HG03103 (cell line): ENCODE measurements at regions not wholly inside any gene's neighbourhood (a gene's known extent, or its start where the extent isn't known, plus 50 kb on each side); places are given as distances from the start of the nearest gene placed in this dataset.

ENCODE experiments used
- ATAC-seq: cut with Tn5 transposase; IDR thresholded peaks from one replicate; pipeline ENCODE4 v1.9.1; 2021; ENCODE audit warnings: low read depth; ENCODE audit not compliant: unreplicated experiment

- ATAC-seq = no peak
Observed at GRCh38 chr9:80957801-80958200, 731.5 kb downstream of the TLE1 start.

- ATAC-seq = no peak
Observed at GRCh38 chr9:80954521-80954920, 734.8 kb downstream of the TLE1 start.

GRCh38 chr9:80952363-80952922 lies 736.9 kb downstream of the TLE1 start:
- ATAC-seq = no peak

- ATAC-seq = no peak
Observed at GRCh38 chr9:80951675-80952074, 737.7 kb downstream of the TLE1 start.

- ATAC-seq = no peak
Observed at GRCh38 chr9:80948876-80949275, 740.5 kb downstream of the TLE1 start.

- no peak for ATAC-seq
Observed at GRCh38 chr9:80948066-80948465, 741.3 kb downstream of the TLE1 start.

- ATAC-seq = no peak
Observed at GRCh38 chr9:80946496-80947170, 742.7 kb downstream of the TLE1 start.

- ATAC-seq = no peak
Observed at GRCh38 chr9:80945436-80945835, 743.9 kb downstream of the TLE1 start.

GRCh38 chr9:80937645-80938044 lies 751.7 kb downstream of the TLE1 start:
- no peak for ATAC-seq

- ATAC-seq = no peak
Observed at GRCh38 chr9:80934095-80934494, 755.3 kb downstream of the TLE1 start.

- ATAC-seq = no peak
Observed at GRCh38 chr9:80932947-80933780, 756.2 kb downstream of the TLE1 start.

- ATAC-seq = no peak
Observed at GRCh38 chr9:80932181-80932580, 757.2 kb downstream of the TLE1 start.

- no peak for ATAC-seq
Observed at GRCh38 chr9:80931163-80931562, 758.2 kb downstream of the TLE1 start.

- no peak for ATAC-seq
Observed at GRCh38 chr9:80928697-80929096, 760.6 kb downstream of the TLE1 start.

GRCh38 chr9:80926611-80927010 lies 762.7 kb downstream of the TLE1 start:
- ATAC-seq = no peak

- ATAC-seq = no peak
Observed at GRCh38 chr9:80922544-80922943, 766.8 kb downstream of the TLE1 start.

- ATAC-seq = no peak
Observed at GRCh38 chr9:80906728-80907127, 782.6 kb downstream of the TLE1 start.

- no peak for ATAC-seq
Observed at GRCh38 chr9:80899208-80899607, 790.1 kb downstream of the TLE1 start.

GRCh38 chr9:80893190-80893589 lies 796.2 kb downstream of the TLE1 start:
- ATAC-seq = no peak

GRCh38 chr9:80892703-80893102 lies 796.6 kb downstream of the TLE1 start:
- no peak for ATAC-seq

- no peak for ATAC-seq
Observed at GRCh38 chr9:80890124-80890523, 799.2 kb downstream of the TLE1 start.

GRCh38 chr9:80885894-80886293 lies 803.5 kb downstream of the TLE1 start:
- no peak for ATAC-seq
